ENCODE measurements at regions not wholly inside any gene's neighbourhood (a gene's known extent, or its start where the extent isn't known, plus 50 kb on each side); places are given as distances from the start of the nearest gene placed in this dataset.

GRCh38 chr6:80607811-80608391, 501.4 kb downstream of the BCKDHB start:
- no peaks in the 10 kb centered on the region for H3K27me3 ChIP-seq (ENCODE audit: control insufficient read depth, insufficient read depth, low read length)
- TF ChIP-seq, protein P1, sequence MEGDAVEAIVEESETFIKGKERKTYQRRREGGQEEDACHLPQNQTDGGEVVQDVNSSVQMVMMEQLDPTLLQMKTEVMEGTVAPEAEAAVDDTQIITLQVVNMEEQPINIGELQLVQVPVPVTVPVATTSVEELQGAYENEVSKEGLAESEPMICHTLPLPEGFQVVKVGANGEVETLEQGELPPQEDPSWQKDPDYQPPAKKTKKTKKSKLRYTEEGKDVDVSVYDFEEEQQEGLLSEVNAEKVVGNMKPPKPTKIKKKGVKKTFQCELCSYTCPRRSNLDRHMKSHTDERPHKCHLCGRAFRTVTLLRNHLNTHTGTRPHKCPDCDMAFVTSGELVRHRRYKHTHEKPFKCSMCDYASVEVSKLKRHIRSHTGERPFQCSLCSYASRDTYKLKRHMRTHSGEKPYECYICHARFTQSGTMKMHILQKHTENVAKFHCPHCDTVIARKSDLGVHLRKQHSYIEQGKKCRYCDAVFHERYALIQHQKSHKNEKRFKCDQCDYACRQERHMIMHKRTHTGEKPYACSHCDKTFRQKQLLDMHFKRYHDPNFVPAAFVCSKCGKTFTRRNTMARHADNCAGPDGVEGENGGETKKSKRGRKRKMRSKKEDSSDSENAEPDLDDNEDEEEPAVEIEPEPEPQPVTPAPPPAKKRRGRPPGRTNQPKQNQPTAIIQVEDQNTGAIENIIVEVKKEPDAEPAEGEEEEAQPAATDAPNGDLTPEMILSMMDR (IDR thresholded peaks at IDR 0.05; ENCODE audit: insufficient read depth, low read length, poor library complexity, severe bottlenecking) = no peak
- DNase-seq (ENCODE audit: low read depth) = no peak
- H3K4me3 ChIP-seq (ENCODE audit: low read depth, low read length) = no peak overlapping the region
- no peaks in the 10 kb centered on the region for H3K36me3 ChIP-seq (ENCODE audit: control insufficient read depth, insufficient read depth, low read length)

DNA sequence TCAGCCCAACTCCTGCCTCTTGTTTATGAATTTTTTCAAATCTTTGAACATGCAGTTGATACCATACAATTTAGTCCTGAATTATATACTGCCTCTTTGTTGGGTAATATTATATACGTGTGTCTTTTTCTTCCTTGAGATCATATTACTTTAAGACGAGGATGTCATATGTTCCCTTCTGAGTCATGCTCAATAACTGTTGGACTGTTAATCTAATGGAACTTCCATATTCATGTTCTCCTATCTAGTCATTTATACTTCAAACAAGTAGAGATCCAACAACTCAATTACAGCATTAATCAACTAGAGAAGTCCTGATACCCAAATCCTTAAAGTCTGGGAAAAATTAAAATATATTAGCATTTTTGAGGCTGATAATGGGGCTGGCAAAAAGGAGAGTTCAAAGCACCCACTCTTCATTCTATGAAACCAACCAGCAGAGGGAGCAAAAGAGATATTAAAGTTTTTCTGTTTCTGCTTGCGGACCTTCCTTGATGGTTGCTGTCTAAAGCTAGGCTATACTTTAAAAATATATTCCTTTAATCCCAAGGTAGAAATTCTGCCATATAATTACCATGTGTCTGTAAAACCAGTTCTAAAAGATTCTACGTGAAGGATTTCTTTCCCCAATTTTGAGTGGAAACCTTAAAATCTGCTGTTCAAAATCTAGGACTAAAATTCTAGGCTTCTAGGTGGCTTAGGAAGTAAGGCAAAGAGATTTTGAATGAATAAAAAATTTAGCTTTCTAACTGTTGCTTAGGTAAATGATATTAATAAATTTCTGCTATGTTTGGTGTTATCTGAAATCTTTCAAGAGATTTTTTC, 498.9 kb downstream of the BCKDHB start:
- H3K4me3 ChIP-seq (ENCODE audit: low read depth, low read length) = no peak overlapping the region
- H3K27me3 ChIP-seq (ENCODE audit: control insufficient read depth, insufficient read depth, low read length) = no peaks in the 10 kb centered on the region
- no peaks in the 10 kb centered on the region for H3K36me3 ChIP-seq (ENCODE audit: control insufficient read depth, insufficient read depth, low read length)
- TF ChIP-seq, protein P1 (IDR thresholded peaks at IDR 0.05; ENCODE audit: insufficient read depth, low read length, poor library complexity, severe bottlenecking) = peak; percentile 66
- DNase-seq (ENCODE audit: low read depth) = no peak

GRCh38 chr6:80603679-80604078, 497.2 kb downstream of the BCKDHB start:
- no peak overlapping the region for H3K4me3 ChIP-seq (ENCODE audit: low read depth, low read length)
- H3K36me3 ChIP-seq (ENCODE audit: control insufficient read depth, insufficient read depth, low read length) = no peaks in the 10 kb centered on the region
- no peak for DNase-seq (ENCODE audit: low read depth)
- H3K27me3 ChIP-seq (ENCODE audit: control insufficient read depth, insufficient read depth, low read length) = no peaks in the 10 kb centered on the region
- TF ChIP-seq, protein P1 (IDR thresholded peaks at IDR 0.05; ENCODE audit: insufficient read depth, low read length, poor library complexity, severe bottlenecking) = no peak

GRCh38 chr6:80594461-80594860, 488.0 kb downstream of the BCKDHB start:
- TF ChIP-seq, protein P1 (IDR thresholded peaks at IDR 0.05; ENCODE audit: insufficient read depth, low read length, poor library complexity, severe bottlenecking) = no peak
- H3K4me3 ChIP-seq (ENCODE audit: low read depth, low read length) = no peak overlapping the region
- no peaks in the 10 kb centered on the region for H3K27me3 ChIP-seq (ENCODE audit: control insufficient read depth, insufficient read depth, low read length)
- H3K36me3 ChIP-seq (ENCODE audit: control insufficient read depth, insufficient read depth, low read length) = no peaks in the 10 kb centered on the region
- DNase-seq (ENCODE audit: low read depth) = no peak

GRCh38 chr6:80592436-80592835, 486.0 kb downstream of the BCKDHB start:
- H3K27me3 ChIP-seq (ENCODE audit: control insufficient read depth, insufficient read depth, low read length) = no peaks in the 10 kb centered on the region
- H3K36me3 ChIP-seq (ENCODE audit: control insufficient read depth, insufficient read depth, low read length) = no peaks in the 10 kb centered on the region
- TF ChIP-seq, protein P1 (IDR thresholded peaks at IDR 0.05; ENCODE audit: insufficient read depth, low read length, poor library complexity, severe bottlenecking) = no peak
- no peak overlapping the region for H3K4me3 ChIP-seq (ENCODE audit: low read depth, low read length)
- DNase-seq (ENCODE audit: low read depth) = no peak
